Coronary artery (tissue), 2 donors: ENCODE measurements at regions not wholly inside any gene's neighbourhood (a gene's known extent, or its start where the extent isn't known, plus 50 kb on each side); places are given as distances from the start of the nearest gene placed in this dataset.

ENCODE experiments used
- DNase-seq: peaks from one replicate; pipeline ENCODE4 v3.0.0-alpha.2; 2017; ENCODE audit warnings: low spot score
- H3K27ac ChIP-seq, 2 donors: fragments of 200-600 bp; sonication (generic); one replicate each; pipeline ENCODE4 v1.5.1; 2016 to 2019
- H3K4me3 ChIP-seq: fragments of 200-600 bp; sonication (generic); 2 replicates; pipeline ENCODE4 v1.5.1; 2016; ENCODE audit warnings: mild to moderate bottlenecking, moderate library complexity
- CTCF ChIP-seq: fragments of 200-600 bp; sonication (generic); IDR thresholded peaks from one replicate; pipeline ENCODE4 v1.5.1; 2019; ENCODE audit warnings: antibody characterized with exemption

GRCh38 chrX:140206657-140207056 is 241.3 kb upstream of the CXorf66 start:
- no peak for DNase-seq
- no peak for TF ChIP-seq CTCF
- no peak overlapping the region for H3K4me3 ChIP-seq
- no peak overlapping the region for H3K27ac ChIP-seq

- TF ChIP-seq CTCF, result no peak
- no peak overlapping the region for H3K27ac ChIP-seq
- no peak overlapping the region for H3K4me3 ChIP-seq
- DNase-seq, result no peak
These were observed 225.3 kb upstream of the CXorf66 start for GRCh38 chrX:140190441-140191108.

GRCh38 chrX:140180585-140180984 is 215.3 kb upstream of the CXorf66 start:
- TF ChIP-seq CTCF, result no peak
- Histone ChIP-seq H3K4me3 (no peak overlapping the region), H3K27ac (no peak overlapping the region)
- no peak for DNase-seq

- no peak for TF ChIP-seq CTCF
- Histone ChIP-seq H3K4me3 (no peak overlapping the region), H3K27ac (no peak overlapping the region)
- DNase-seq, result no peak
These were observed 212.5 kb upstream of the CXorf66 start for GRCh38 chrX:140177821-140178220.

GRCh38 chrX:140172401-140172800 is 207.1 kb upstream of the CXorf66 start:
- Histone ChIP-seq H3K27ac (no peak overlapping the region), H3K4me3 (no peak overlapping the region)
- DNase-seq, result no peak
- TF ChIP-seq CTCF, result no peak

GRCh38 chrX:140167551-140167950 is 202.2 kb upstream of the CXorf66 start:
- H3K4me3 ChIP-seq, result no peak overlapping the region
- TF ChIP-seq CTCF, result no peak
- no peak overlapping the region for H3K27ac ChIP-seq
- no peak for DNase-seq

GRCh38 chrX:140165849-140166248 is 200.5 kb upstream of the CXorf66 start:
- H3K4me3 ChIP-seq, result no peak overlapping the region
- DNase-seq, result no peak
- no peak for TF ChIP-seq CTCF
- no peak overlapping the region for H3K27ac ChIP-seq
